B cell (primary cell): ENCODE measurements at regions not wholly inside any gene's neighbourhood (a gene's known extent, or its start where the extent isn't known, plus 50 kb on each side); places are given as distances from the start of the nearest gene placed in this dataset.

Experiments
- ATAC-seq: fragments of 200-7000 bp; cut with Tn5 transposase; one replicate; pipeline ENCODE4 v1.10.0; 2021; ENCODE audit warnings: low read depth, mild to moderate bottlenecking, moderate number of reproducible peaks, moderate library complexity
- CTCF ChIA-PET: fragments of 350-600 bp; sonication (Branson Sonifier 250); formaldehyde crosslinking; loops from one replicate; lab custom pipeline; 2021; ENCODE audit warnings: antibody characterized with exemption, inconsistent platforms; lab: Charles Lee
- POLR2A ChIA-PET: fragments of 350-600 bp; sonication (Branson Sonifier 250); formaldehyde crosslinking; loops from one replicate; lab custom pipeline; 2021; ENCODE audit warnings: antibody characterized with exemption; lab: Charles Lee
- DNase-seq: peaks from one replicate; pipeline ENCODE4 v3.0.0; 2013
- H2AFZ ChIP-seq: 2 replicates; pipeline ENCODE4 v1.6.1; 2012; ENCODE audit warnings: mild to moderate bottlenecking, low read depth, low read length; ENCODE audit not compliant: insufficient read depth, poor library complexity, severe bottlenecking
- H3K27ac ChIP-seq, 2 donors: 1 replicate in 1 of 2; 2 replicates in 1 of 2; pipeline ENCODE4 v1.5.1; 2012 to 2013; ENCODE audit warnings: low read length in 2 of 2, mild to moderate bottlenecking in 2 of 2, moderate library complexity in 1 of 2
- H3K27me3 ChIP-seq, 4 experiments: fragments of 200-600 bp in 1 of 4; sonication (generic) in 1 of 4; replicated peaks in 1 of 4; 1 replicate in 2 of 4; 2 replicates in 2 of 4; pipeline versions ENCODE4 v1.6.1 to v1.7.0; 2013 to 2016; ENCODE audit warnings: low read length in 3 of 4, mild to moderate bottlenecking in 2 of 4, mixed read lengths in 1 of 4, moderate library complexity in 1 of 4; ENCODE audit not compliant: insufficient read depth in 4 of 4, control insufficient read depth in 3 of 4; ENCODE audit errors: control extremely low read depth in 1 of 4
- H3K36me3 ChIP-seq, 2 experiments: replicated peaks in 1 of 2; 1 replicate in 1 of 2; 2 replicates in 1 of 2; pipeline versions ENCODE4 v1.6.1 to v1.7.1; 2013; ENCODE audit warnings: low read length in 1 of 2; ENCODE audit not compliant: insufficient read depth in 2 of 2, control insufficient read depth in 1 of 2; ENCODE audit errors: control extremely low read depth in 1 of 2, extremely low read depth in 1 of 2
- H3K4me1 ChIP-seq, 2 donors: fragments of 200-600 bp in 1 of 2; sonication (generic) in 1 of 2; 1 replicate in 1 of 2; 2 replicates in 1 of 2; pipeline versions ENCODE4 v1.5.1 to v1.6.1; 2013 to 2017; ENCODE audit warnings: low read length in 2 of 2; ENCODE audit not compliant: control insufficient read depth in 2 of 2, insufficient read depth in 2 of 2
- H3K4me2 ChIP-seq: replicated peaks from 2 replicates; pipeline ENCODE3; 2012; ENCODE audit warnings: mild to moderate bottlenecking, low read depth, low read length; ENCODE audit not compliant: poor library complexity, severe bottlenecking
- H3K4me3 ChIP-seq, 5 experiments: fragments of 200-600 bp in 1 of 5; sonication (generic) in 1 of 5; 1 replicate in 3 of 5; 2 replicates in 2 of 5; pipeline versions ENCODE4 v1.5.1 to v1.7.0; 2011 to 2016; ENCODE audit warnings: low read length in 4 of 5, mild to moderate bottlenecking in 4 of 5, low read depth in 2 of 5, control low read depth in 1 of 5, moderate library complexity in 1 of 5; ENCODE audit not compliant: insufficient read depth in 1 of 5; ENCODE audit errors: control extremely low read depth in 1 of 5, extremely low read depth in 1 of 5
- H3K79me2 ChIP-seq: fragments of 200-600 bp; sonication (generic); one replicate; pipeline ENCODE4 v1.6.0; 2016; ENCODE audit warnings: low read length; ENCODE audit not compliant: control insufficient read depth, insufficient read depth
- H3K9ac ChIP-seq: fragments of 200-600 bp; sonication (generic); 2 replicates; pipeline ENCODE4 v1.6.1; 2017; ENCODE audit warnings: mild to moderate bottlenecking, low read length, moderate library complexity
- H3K9me3 ChIP-seq, 3 donors: one replicate each; pipeline versions ENCODE4 v1.6.1 to v1.7.1; 2013; ENCODE audit warnings: low read length in 2 of 3; ENCODE audit not compliant: control insufficient read depth in 2 of 3, insufficient read depth in 1 of 3; ENCODE audit errors: control extremely low read depth in 1 of 3
- H4K20me1 ChIP-seq: 2 replicates; pipeline ENCODE4 v1.6.0; 2012; ENCODE audit warnings: mild to moderate bottlenecking, low read length; ENCODE audit not compliant: insufficient read depth, control insufficient read depth, poor library complexity, severe bottlenecking
- H3K27ac Mint-ChIP-seq: one replicate; pipeline ENCODE4 v1.8.0; 2021; ENCODE audit warnings: mixed read lengths
- H3K27me3 Mint-ChIP-seq: one replicate; pipeline ENCODE4 v1.8.0; 2021; ENCODE audit warnings: mixed read lengths
- H3K4me1 Mint-ChIP-seq: one replicate; pipeline ENCODE4 v1.8.0; 2021; ENCODE audit warnings: mixed read lengths
- H3K4me3 Mint-ChIP-seq: one replicate; pipeline ENCODE4 v1.8.0; 2021; ENCODE audit warnings: mixed read lengths
- H3K9me3 Mint-ChIP-seq: one replicate; pipeline ENCODE4 v1.8.0; 2022; ENCODE audit warnings: mixed read lengths; ENCODE audit not compliant: insufficient read depth
- EZH2 ChIP-seq: IDR thresholded peaks from 2 replicates; pipeline ENCODE4 v1.6.1; 2012; ENCODE audit warnings: borderline replicate concordance, low read depth, mild to moderate bottlenecking, moderate library complexity, low read length; ENCODE audit not compliant: insufficient read depth, poor library complexity, severe bottlenecking
- WGBS: methylation state at CpG from one replicate; pipeline ENCODE4 v1.1.5; 2013; ENCODE audit warnings: missing lambda C conversion rate; ENCODE audit not compliant: insufficient coverage; 5-methylcytosine and 5-hydroxymethylcytosine counted together
- intact Hi-C: fragments of 100-400 bp; cut with micrococcal nuclease; formaldehyde crosslinking; loops from one replicate; pipeline ENCODE4 v1.10.0; 2022
- TF ChIP-seq, protein P1 (sequence below): fragments of 200-600 bp; IDR thresholded peaks from one replicate; pipeline ENCODE4 v1.8.0; 2022; ENCODE audit warnings: antibody characterized with exemption, mild to moderate bottlenecking

DNA sequence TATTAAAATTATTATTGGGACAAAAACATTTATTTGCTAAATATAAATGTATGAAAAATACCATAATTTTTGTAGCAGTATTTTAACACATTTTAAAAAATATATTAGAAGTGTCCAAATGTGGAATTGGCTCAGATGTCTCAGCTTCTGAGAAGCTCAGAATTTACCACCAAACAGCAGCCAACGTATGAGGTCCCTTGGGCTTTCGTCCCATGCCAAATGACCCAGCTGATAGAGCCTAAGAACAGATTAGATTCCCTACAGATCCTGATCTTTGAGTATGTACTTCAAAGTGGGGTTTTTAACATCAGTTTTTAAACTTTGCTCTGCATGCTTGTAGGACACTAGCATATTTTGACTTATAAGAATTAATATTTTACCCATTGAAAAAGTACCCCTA lies 77.3 kb upstream of the RPS23 start:
- Histone ChIP-seq H3K27me3 (peaks cover 0 to 6% (median 0%) of the 10 kb centered on the region in 4 experiments), H3K9me3 (no peaks in the 10 kb centered on the region), H3K79me2 (no peaks in the 10 kb centered on the region), H3K4me3 (no peak overlapping the region), H3K4me2 (no peak overlapping the region), H3K27ac (no peak overlapping the region), H2AFZ (no peak overlapping the region), H3K36me3 (no peaks in the 10 kb centered on the region), H3K9ac (no peak overlapping the region), H3K4me1 (no peaks in the 10 kb centered on the region), H4K20me1 (no peaks in the 10 kb centered on the region)
- peaks cover 7% of the 10 kb centered on the region for H3K4me1 Mint-ChIP-seq
- no peak overlapping the region for H3K4me3 Mint-ChIP-seq
- ChIA-PET CTCF (interaction anchor here (1.9 kb wide), 1 partner anchor 1076 kb away, joined by 5 read pairs; no protein-coding TSS in a partner anchor), POLR2A (no interaction called here)
- no peak for DNase-seq
- H3K9me3 Mint-ChIP-seq = no peaks in the 10 kb centered on the region
- intact Hi-C loops = no loop called here
- TF ChIP-seq EZH2 = no peak
- TF ChIP-seq, protein P1, sequence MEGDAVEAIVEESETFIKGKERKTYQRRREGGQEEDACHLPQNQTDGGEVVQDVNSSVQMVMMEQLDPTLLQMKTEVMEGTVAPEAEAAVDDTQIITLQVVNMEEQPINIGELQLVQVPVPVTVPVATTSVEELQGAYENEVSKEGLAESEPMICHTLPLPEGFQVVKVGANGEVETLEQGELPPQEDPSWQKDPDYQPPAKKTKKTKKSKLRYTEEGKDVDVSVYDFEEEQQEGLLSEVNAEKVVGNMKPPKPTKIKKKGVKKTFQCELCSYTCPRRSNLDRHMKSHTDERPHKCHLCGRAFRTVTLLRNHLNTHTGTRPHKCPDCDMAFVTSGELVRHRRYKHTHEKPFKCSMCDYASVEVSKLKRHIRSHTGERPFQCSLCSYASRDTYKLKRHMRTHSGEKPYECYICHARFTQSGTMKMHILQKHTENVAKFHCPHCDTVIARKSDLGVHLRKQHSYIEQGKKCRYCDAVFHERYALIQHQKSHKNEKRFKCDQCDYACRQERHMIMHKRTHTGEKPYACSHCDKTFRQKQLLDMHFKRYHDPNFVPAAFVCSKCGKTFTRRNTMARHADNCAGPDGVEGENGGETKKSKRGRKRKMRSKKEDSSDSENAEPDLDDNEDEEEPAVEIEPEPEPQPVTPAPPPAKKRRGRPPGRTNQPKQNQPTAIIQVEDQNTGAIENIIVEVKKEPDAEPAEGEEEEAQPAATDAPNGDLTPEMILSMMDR = no peak
- peaks cover 16% of the 10 kb centered on the region for H3K27me3 Mint-ChIP-seq
- no peak overlapping the region for H3K27ac Mint-ChIP-seq
- WGBS = 75% methylated on average over 2 of the region's 2 CpGs
- ATAC-seq = no peak

DNA sequence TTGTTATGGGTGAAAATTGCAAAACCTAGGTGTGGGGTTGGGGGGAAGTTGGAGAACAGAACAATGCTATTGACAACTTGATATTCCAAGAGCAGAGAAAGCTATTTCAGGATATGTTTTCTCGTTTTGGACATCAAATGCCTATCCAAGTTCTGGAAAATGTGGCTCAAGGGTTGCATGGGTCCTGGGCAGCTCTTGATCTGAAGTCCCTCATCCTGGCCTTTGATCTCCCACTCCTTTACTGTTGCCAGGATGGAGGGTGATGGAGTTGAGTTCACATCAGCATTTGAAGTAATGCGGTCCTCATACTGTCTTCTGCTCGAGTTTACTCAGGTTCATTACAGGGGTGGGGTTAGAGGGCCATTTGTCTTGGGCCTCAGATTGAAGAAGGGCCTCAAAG lies 76.9 kb upstream of the RPS23 start:
- CTCF ChIA-PET = interaction anchor here (0.8 to 1.9 kb wide), 3 partner anchors 530 to 1207 kb away, joined by 3 to 5 read pairs (median 4); no protein-coding TSS in a partner anchor
- POLR2A ChIA-PET = no interaction called here
- ATAC-seq = no peak
- H3K4me3 ChIP-seq = no peak overlapping the region
- TF ChIP-seq, protein P1 = no peak
- no peak for TF ChIP-seq EZH2
- no peaks in the 10 kb centered on the region for H4K20me1 ChIP-seq
- H3K9ac ChIP-seq = no peak overlapping the region
- H3K9me3 Mint-ChIP-seq = no peaks in the 10 kb centered on the region
- H3K9me3 ChIP-seq = no peaks in the 10 kb centered on the region
- no peak overlapping the region for H3K27ac ChIP-seq
- H3K4me1 ChIP-seq = no peaks in the 10 kb centered on the region
- no peak overlapping the region for H3K4me2 ChIP-seq
- H2AFZ ChIP-seq = no peak overlapping the region
- H3K27me3 ChIP-seq = peaks cover 0 to 6% (median 0%) of the 10 kb centered on the region in 4 experiments
- H3K4me1 Mint-ChIP-seq = peaks cover 7% of the 10 kb centered on the region
- no peak overlapping the region for H3K27ac Mint-ChIP-seq
- intact Hi-C loops = no loop called here
- H3K36me3 ChIP-seq = no peaks in the 10 kb centered on the region
- 71% methylated on average over 1 of the region's 3 CpGs for WGBS
- H3K27me3 Mint-ChIP-seq = peaks cover 16% of the 10 kb centered on the region
- DNase-seq = no peak
- H3K79me2 ChIP-seq = no peaks in the 10 kb centered on the region
- H3K4me3 Mint-ChIP-seq = no peak overlapping the region
